CD4-positive, CD25-positive, alpha-beta regulatory T cell (primary cell): ENCODE measurements at regions not wholly inside any gene's neighbourhood (a gene's known extent, or its start where the extent isn't known, plus 50 kb on each side); places are given as distances from the start of the nearest gene placed in this dataset.

ENCODE experiments used
- ATAC-seq, 2 donors: fragments of 150-1000 bp; cut with Tn5 transposase; one replicate each; pipeline ENCODE4 v1.10.0; 2021; ENCODE audit warnings: low read depth in 2 of 2, moderate number of reproducible peaks in 2 of 2, moderate library complexity in 1 of 2
- DNase-seq, 3 donors: peaks; one replicate each; pipeline versions ENCODE4 v3.0.0 to v3.0.0-alpha.2; 2012 to 2022; ENCODE audit warnings: mixed read lengths in 1 of 3
- H3K27ac ChIP-seq: one replicate; pipeline ENCODE4 v1.7.0; 2013; ENCODE audit warnings: mild to moderate bottlenecking, low read length; ENCODE audit not compliant: insufficient read depth, poor library complexity, severe bottlenecking
- H3K27me3 ChIP-seq: one replicate; pipeline ENCODE4 v1.7.0; 2013; ENCODE audit warnings: low read length; ENCODE audit not compliant: control insufficient read depth, insufficient read depth
- H3K36me3 ChIP-seq: one replicate; pipeline ENCODE4 v1.7.0; 2013; ENCODE audit warnings: mild to moderate bottlenecking, low read length, moderate library complexity; ENCODE audit not compliant: control insufficient read depth, insufficient read depth
- H3K4me1 ChIP-seq: 2 replicates; pipeline ENCODE4 v1.7.0; 2013; ENCODE audit warnings: mild to moderate bottlenecking, low read length; ENCODE audit not compliant: insufficient read depth, control insufficient read depth, poor library complexity, severe bottlenecking
- H3K4me3 ChIP-seq: one replicate; pipeline ENCODE4 v1.7.0; 2013; ENCODE audit warnings: low read depth, mild to moderate bottlenecking, low read length, moderate library complexity
- H3K9me3 ChIP-seq, 2 experiments: 1 replicate in 1 of 2; 2 replicates in 1 of 2; pipeline ENCODE4 v1.7.0; 2013; ENCODE audit warnings: low read length in 2 of 2, mild to moderate bottlenecking in 1 of 2, moderate library complexity in 1 of 2; ENCODE audit not compliant: control insufficient read depth in 2 of 2
- H3K27ac Mint-ChIP-seq, 3 donors: one replicate each; pipeline ENCODE4 v1.8.0; 2020 to 2022; ENCODE audit warnings: mild to moderate bottlenecking in 3 of 3, mixed read lengths in 3 of 3, moderate library complexity in 2 of 3
- H3K27me3 Mint-ChIP-seq: one replicate; pipeline ENCODE4 v1.8.0; 2022; ENCODE audit warnings: mild to moderate bottlenecking, mixed read lengths
- H3K36me3 Mint-ChIP-seq: one replicate; pipeline ENCODE4 v1.8.0; 2020; ENCODE audit warnings: mixed read lengths
- H3K4me1 Mint-ChIP-seq, 4 donors: one replicate each; pipeline ENCODE4 v1.8.0; 2020 to 2022; ENCODE audit warnings: mixed read lengths in 4 of 4, mild to moderate bottlenecking in 1 of 4
- H3K4me3 Mint-ChIP-seq, 4 donors: one replicate each; pipeline ENCODE4 v1.8.0; 2020 to 2022; ENCODE audit warnings: mild to moderate bottlenecking in 4 of 4, mixed read lengths in 4 of 4, moderate library complexity in 3 of 4
- H3K9me3 Mint-ChIP-seq, 7 donors: one replicate each; pipeline ENCODE4 v1.8.0; 2020 to 2022; ENCODE audit warnings: mixed read lengths in 7 of 7, mild to moderate bottlenecking in 3 of 7, moderate library complexity in 2 of 7

GRCh38 chr16:86196687-86197391, 297.9 kb downstream of the IRF8 start:
- H3K9me3 Mint-ChIP-seq = peaks cover 0 to 6% (median 0%) of the 10 kb centered on the region in 7 donors
- DNase-seq (no peak), ATAC-seq (no peak)
- H3K27me3 Mint-ChIP-seq = peaks cover 33% of the 10 kb centered on the region
- Histone ChIP-seq H3K4me3 (no peak overlapping the region), H3K27me3 (peaks cover 6% of the 10 kb centered on the region), H3K36me3 (no peaks in the 10 kb centered on the region), H3K27ac (no peak overlapping the region), H3K4me1 (no peaks in the 10 kb centered on the region), H3K9me3 (no peaks in the 10 kb centered on the region)
- no peaks in the 10 kb centered on the region for H3K4me1 Mint-ChIP-seq
- H3K36me3 Mint-ChIP-seq = no peaks in the 10 kb centered on the region
- no peak overlapping the region for H3K27ac Mint-ChIP-seq
- no peak overlapping the region for H3K4me3 Mint-ChIP-seq

- ATAC-seq (no peak), DNase-seq (no peak)
- H3K4me3 Mint-ChIP-seq = no peak overlapping the region
- no peaks in the 10 kb centered on the region for H3K36me3 ChIP-seq
- H3K36me3 Mint-ChIP-seq = no peaks in the 10 kb centered on the region
- H3K4me3 ChIP-seq = no peak overlapping the region
- H3K27ac ChIP-seq = no peak overlapping the region
- H3K4me1 Mint-ChIP-seq = no peaks in the 10 kb centered on the region
- no peaks in the 10 kb centered on the region for H3K4me1 ChIP-seq
- H3K27ac Mint-ChIP-seq = no peak overlapping the region
- H3K27me3 ChIP-seq = peaks cover 6% of the 10 kb centered on the region
- no peaks in the 10 kb centered on the region for H3K9me3 ChIP-seq
- H3K27me3 Mint-ChIP-seq = peaks cover 22% of the 10 kb centered on the region
- H3K9me3 Mint-ChIP-seq = peaks cover 0 to 4% (median 0%) of the 10 kb centered on the region in 7 donors
Measured at GRCh38 chr16:86198206-86199118, 299.5 kb downstream of the IRF8 start.

- Histone ChIP-seq H3K4me1 (no peaks in the 10 kb centered on the region), H3K36me3 (no peaks in the 10 kb centered on the region), H3K27ac (no peak overlapping the region), H3K4me3 (no peak overlapping the region), H3K9me3 (no peaks in the 10 kb centered on the region), H3K27me3 (peaks cover 6% of the 10 kb centered on the region)
- peaks cover 0 to 4% (median 0%) of the 10 kb centered on the region in 7 donors for H3K9me3 Mint-ChIP-seq
- H3K4me3 Mint-ChIP-seq = no peak overlapping the region
- no peak for DNase-seq
- H3K4me1 Mint-ChIP-seq = no peaks in the 10 kb centered on the region
- no peak for ATAC-seq
- no peaks in the 10 kb centered on the region for H3K36me3 Mint-ChIP-seq
- H3K27me3 Mint-ChIP-seq = peaks cover 22% of the 10 kb centered on the region
- H3K27ac Mint-ChIP-seq = no peak overlapping the region
Measured at GRCh38 chr16:86199182-86199581, 300.2 kb downstream of the IRF8 start.

- no peak for ATAC-seq
- H3K4me1 Mint-ChIP-seq = no peaks in the 10 kb centered on the region
- H3K27ac Mint-ChIP-seq = no peak overlapping the region
- no peak overlapping the region for H3K4me3 ChIP-seq
- no peak for DNase-seq
- H3K36me3 ChIP-seq = no peaks in the 10 kb centered on the region
- H3K36me3 Mint-ChIP-seq = no peaks in the 10 kb centered on the region
- peaks cover 0 to 4% (median 0%) of the 10 kb centered on the region in 7 donors for H3K9me3 Mint-ChIP-seq
- no peak overlapping the region for H3K27ac ChIP-seq
- peaks cover 22% of the 10 kb centered on the region for H3K27me3 Mint-ChIP-seq
- H3K9me3 ChIP-seq = no peaks in the 10 kb centered on the region
- H3K27me3 ChIP-seq = peaks cover 6% of the 10 kb centered on the region
- no peak overlapping the region for H3K4me3 Mint-ChIP-seq
- no peaks in the 10 kb centered on the region for H3K4me1 ChIP-seq
Measured at GRCh38 chr16:86199871-86200695, 301.1 kb downstream of the IRF8 start.

GRCh38 chr16:86200722-86201121, 301.8 kb downstream of the IRF8 start:
- Mint-ChIP-seq H3K36me3 (no peaks in the 10 kb centered on the region), H3K27me3 (peaks cover 22% of the 10 kb centered on the region), H3K27ac (no peak overlapping the region), H3K9me3 (peaks cover 0 to 4% (median 0%) of the 10 kb centered on the region in 7 donors), H3K4me3 (no peak overlapping the region), H3K4me1 (no peaks in the 10 kb centered on the region)
- Histone ChIP-seq H3K27ac (no peak overlapping the region), H3K4me1 (no peaks in the 10 kb centered on the region), H3K9me3 (no peaks in the 10 kb centered on the region), H3K36me3 (no peaks in the 10 kb centered on the region), H3K27me3 (peaks cover 6% of the 10 kb centered on the region), H3K4me3 (no peak overlapping the region)
- no peak for ATAC-seq
- DNase-seq = no peak

GRCh38 chr16:86201746-86202145, 302.8 kb downstream of the IRF8 start:
- Histone ChIP-seq H3K4me3 (no peak overlapping the region), H3K27me3 (peaks cover 6% of the 10 kb centered on the region), H3K9me3 (no peaks in the 10 kb centered on the region), H3K4me1 (no peaks in the 10 kb centered on the region), H3K36me3 (no peaks in the 10 kb centered on the region), H3K27ac (no peak overlapping the region)
- no peak overlapping the region for H3K27ac Mint-ChIP-seq
- H3K4me1 Mint-ChIP-seq = no peaks in the 10 kb centered on the region
- H3K27me3 Mint-ChIP-seq = peaks cover 22% of the 10 kb centered on the region
- ATAC-seq = no peak
- H3K4me3 Mint-ChIP-seq = no peak overlapping the region
- no peak for DNase-seq
- no peaks in the 10 kb centered on the region for H3K36me3 Mint-ChIP-seq
- H3K9me3 Mint-ChIP-seq = peaks cover 0 to 4% (median 0%) of the 10 kb centered on the region in 7 donors

GRCh38 chr16:86202267-86202666, 303.3 kb downstream of the IRF8 start:
- peaks cover 3% of the 10 kb centered on the region for H3K27me3 ChIP-seq
- H3K27ac ChIP-seq = no peak overlapping the region
- no peaks in the 10 kb centered on the region for H3K4me1 ChIP-seq
- H3K4me3 Mint-ChIP-seq = no peak overlapping the region
- no peak overlapping the region for H3K27ac Mint-ChIP-seq
- H3K4me1 Mint-ChIP-seq = no peaks in the 10 kb centered on the region
- H3K27me3 Mint-ChIP-seq = peaks cover 22% of the 10 kb centered on the region
- no peak for DNase-seq
- no peak for ATAC-seq
- no peaks in the 10 kb centered on the region for H3K9me3 ChIP-seq
- H3K36me3 Mint-ChIP-seq = no peaks in the 10 kb centered on the region
- H3K9me3 Mint-ChIP-seq = peaks cover 0 to 4% (median 0%) of the 10 kb centered on the region in 7 donors
- no peak overlapping the region for H3K4me3 ChIP-seq
- no peaks in the 10 kb centered on the region for H3K36me3 ChIP-seq
